ENCODE measurements at regions not wholly inside any gene's neighbourhood (a gene's known extent, or its start where the extent isn't known, plus 50 kb on each side); places are given as distances from the start of the nearest gene placed in this dataset.
"Not testable (repeated sequence)": the region's sequence is repeated elsewhere in the genome, so short reads cannot be mapped to it uniquely, and the experiment has no call there.

DNA sequence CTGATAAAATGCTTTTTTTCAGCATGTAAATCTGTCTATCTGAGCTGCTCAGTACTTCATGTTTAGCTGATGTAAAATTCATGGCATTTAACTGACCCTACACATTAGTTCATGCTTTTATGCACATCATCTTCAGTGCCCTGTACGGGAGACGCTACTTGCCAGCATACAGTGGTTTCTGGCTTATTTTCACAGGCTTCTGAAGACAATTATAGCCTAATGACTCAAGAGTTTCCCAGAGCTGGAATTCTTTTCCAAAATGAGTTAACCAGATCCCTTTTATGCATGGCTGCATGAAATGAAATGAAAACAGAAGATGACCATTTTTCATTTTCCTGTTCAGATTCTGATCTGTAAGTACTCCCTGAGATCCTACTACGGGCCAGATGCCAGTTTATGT is 1061.5 kb downstream of the ROBO2 start:
- intact Hi-C loops (cut with micrococcal nuclease; ENCODE audit: unreplicated experiment): no loop called here
- Histone ChIP-seq H4K20me1 (ENCODE audit: insufficient read depth, low read length) (no peaks in the 10 kb centered on the region), H3K36me3 (replicated peaks in 1 of 2; ENCODE audit: control insufficient read depth in 1 of 2, insufficient read depth in 2 of 2, low read length in 2 of 2) (no peaks in the 10 kb centered on the region), H3K27me3 (ENCODE audit: control insufficient read depth in 1 of 2, insufficient read depth in 2 of 2, low read length in 2 of 2) (no peaks in the 10 kb centered on the region), H3K4me1 (ENCODE audit: insufficient read depth, low read length) (no peaks in the 10 kb centered on the region), H3K4me3 (replicated peaks in 1 of 3; ENCODE audit: insufficient read depth in 1 of 3, low read depth in 2 of 3, low read length in 3 of 3) (no peak overlapping the region), H3K9ac (ENCODE audit: insufficient read depth, low read depth, low read length) (no peak overlapping the region), H3K79me2 (ENCODE audit: insufficient read depth, low read length) (no peaks in the 10 kb centered on the region), H3K9me3 (ENCODE audit: low read length) (no peaks in the 10 kb centered on the region), H3K4me2 (ENCODE audit: low read depth, low read length) (no peak overlapping the region), H2AFZ (ENCODE audit: low read length) (no peak overlapping the region), H3K27ac (ENCODE audit: extremely low read length, insufficient read depth, low read length) (no peak overlapping the region)
- DNase-seq (ENCODE audit: low spot score) (no peak), FAIRE-seq (no peak), ATAC-seq (no peak)
- in situ Hi-C loops (cut with HindIII; ENCODE audit: extremely low pct_ligation_motif_present, low pct_unique_long_range_greater_than_20kb): no loop called here
- BruUV-seq (replicated peaks): no TSS peak
- CTCF ChIA-PET (ENCODE audit: low intra/inter-chr PET ratio, low total read pairs): no interaction called here
- POLR2A ChIA-PET: no interaction called here
- TF ChIP-seq ZNF205 (CRISPR knock-in tag; IDR thresholded peaks at IDR 0.05) (no peak), MIXL1 (CRISPR knock-in tag; IDR thresholded peaks at IDR 0.05) (no peak), MED13 (CRISPR knock-in tag; IDR thresholded peaks at IDR 0.05) (no peak), MTF1 (CRISPR knock-in tag; IDR thresholded peaks at IDR 0.05) (no peak), SIN3A (IDR thresholded peaks at IDR 0.05; ENCODE audit: borderline replicate concordance, low read depth, low read length) (no peak), ARNTL (CRISPR knock-in tag; IDR thresholded peaks at IDR 0.05) (no peak), MBD4 (IDR thresholded peaks at IDR 0.05; ENCODE audit: borderline replicate concordance, low read length) (no peak), SMYD3 (CRISPR knock-in tag; IDR thresholded peaks at IDR 0.05) (no peak), ZNF274 (CRISPR knock-in tag; IDR thresholded peaks at IDR 0.05) (no peak)
- TF ChIP-seq, protein P1, sequence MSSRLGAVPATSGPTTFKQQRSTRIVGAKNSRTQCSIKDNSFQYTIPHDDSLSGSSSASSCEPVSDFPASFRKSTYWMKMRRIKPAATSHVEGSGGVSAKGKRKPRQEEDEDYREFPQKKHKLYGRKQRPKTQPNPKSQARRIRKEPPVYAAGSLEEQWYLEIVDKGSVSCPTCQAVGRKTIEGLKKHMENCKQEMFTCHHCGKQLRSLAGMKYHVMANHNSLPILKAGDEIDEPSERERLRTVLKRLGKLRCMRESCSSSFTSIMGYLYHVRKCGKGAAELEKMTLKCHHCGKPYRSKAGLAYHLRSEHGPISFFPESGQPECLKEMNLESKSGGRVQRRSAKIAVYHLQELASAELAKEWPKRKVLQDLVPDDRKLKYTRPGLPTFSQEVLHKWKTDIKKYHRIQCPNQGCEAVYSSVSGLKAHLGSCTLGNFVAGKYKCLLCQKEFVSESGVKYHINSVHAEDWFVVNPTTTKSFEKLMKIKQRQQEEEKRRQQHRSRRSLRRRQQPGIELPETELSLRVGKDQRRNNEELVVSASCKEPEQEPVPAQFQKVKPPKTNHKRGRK (CRISPR knock-in tag; IDR thresholded peaks at IDR 0.05): no peak
- TF ChIP-seq, protein P2, sequence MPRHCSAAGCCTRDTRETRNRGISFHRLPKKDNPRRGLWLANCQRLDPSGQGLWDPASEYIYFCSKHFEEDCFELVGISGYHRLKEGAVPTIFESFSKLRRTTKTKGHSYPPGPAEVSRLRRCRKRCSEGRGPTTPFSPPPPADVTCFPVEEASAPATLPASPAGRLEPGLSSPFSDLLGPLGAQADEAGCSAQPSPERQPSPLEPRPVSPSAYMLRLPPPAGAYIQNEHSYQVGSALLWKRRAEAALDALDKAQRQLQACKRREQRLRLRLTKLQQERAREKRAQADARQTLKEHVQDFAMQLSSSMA (CRISPR knock-in tag; IDR thresholded peaks at IDR 0.05): no peak
- TF ChIP-seq, protein P3, sequence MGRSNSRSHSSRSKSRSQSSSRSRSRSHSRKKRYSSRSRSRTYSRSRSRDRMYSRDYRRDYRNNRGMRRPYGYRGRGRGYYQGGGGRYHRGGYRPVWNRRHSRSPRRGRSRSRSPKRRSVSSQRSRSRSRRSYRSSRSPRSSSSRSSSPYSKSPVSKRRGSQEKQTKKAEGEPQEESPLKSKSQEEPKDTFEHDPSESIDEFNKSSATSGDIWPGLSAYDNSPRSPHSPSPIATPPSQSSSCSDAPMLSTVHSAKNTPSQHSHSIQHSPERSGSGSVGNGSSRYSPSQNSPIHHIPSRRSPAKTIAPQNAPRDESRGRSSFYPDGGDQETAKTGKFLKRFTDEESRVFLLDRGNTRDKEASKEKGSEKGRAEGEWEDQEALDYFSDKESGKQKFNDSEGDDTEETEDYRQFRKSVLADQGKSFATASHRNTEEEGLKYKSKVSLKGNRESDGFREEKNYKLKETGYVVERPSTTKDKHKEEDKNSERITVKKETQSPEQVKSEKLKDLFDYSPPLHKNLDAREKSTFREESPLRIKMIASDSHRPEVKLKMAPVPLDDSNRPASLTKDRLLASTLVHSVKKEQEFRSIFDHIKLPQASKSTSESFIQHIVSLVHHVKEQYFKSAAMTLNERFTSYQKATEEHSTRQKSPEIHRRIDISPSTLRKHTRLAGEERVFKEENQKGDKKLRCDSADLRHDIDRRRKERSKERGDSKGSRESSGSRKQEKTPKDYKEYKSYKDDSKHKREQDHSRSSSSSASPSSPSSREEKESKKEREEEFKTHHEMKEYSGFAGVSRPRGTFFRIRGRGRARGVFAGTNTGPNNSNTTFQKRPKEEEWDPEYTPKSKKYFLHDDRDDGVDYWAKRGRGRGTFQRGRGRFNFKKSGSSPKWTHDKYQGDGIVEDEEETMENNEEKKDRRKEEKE (IDR thresholded peaks at IDR 0.05): no peak
- WGBS (ENCODE audit: low lambda C conversion rate): 44% methylated on average over 3 of the region's 3 CpGs

DNA sequence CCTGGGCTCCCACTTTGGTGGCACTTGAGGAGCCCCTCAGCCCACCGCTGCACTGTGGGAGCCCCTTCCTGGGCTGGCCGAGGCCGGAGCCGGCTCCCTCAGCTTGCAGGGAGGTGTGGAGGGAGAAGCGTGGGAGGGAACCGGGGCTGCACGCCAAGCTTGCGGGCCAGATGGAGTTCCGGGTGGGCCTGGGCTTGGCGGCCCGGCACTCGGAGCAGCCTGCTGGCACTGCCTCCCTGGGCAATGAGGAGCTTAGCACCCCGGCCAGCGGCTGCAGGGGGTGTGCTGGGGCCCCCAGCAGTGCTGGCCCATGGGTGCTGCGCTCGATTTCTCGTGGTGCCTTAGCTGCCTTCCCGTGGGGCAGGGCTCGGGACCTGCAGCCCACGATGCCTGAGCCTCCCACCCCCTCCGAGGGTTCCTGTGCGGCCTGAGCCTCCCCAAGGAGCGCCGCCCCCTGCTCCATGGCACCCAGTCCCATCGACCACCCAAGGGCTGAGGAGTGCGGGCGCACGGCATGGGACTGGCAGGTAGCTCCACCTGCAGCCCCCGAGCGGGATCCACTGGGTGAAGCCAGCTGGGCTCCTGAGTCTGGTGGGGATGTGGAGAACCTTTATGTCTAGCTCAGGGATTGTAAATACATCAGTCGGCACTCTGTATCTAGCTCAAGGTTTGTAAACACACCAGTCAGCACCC is 1068.5 kb downstream of the ROBO2 start:
- H3K4me2 ChIP-seq (ENCODE audit: low read depth, low read length); H3K9me3 ChIP-seq (ENCODE audit: low read length); H3K27ac ChIP-seq (ENCODE audit: extremely low read length, insufficient read depth, low read length); FAIRE-seq; DNase-seq (ENCODE audit: low spot score); H3K9ac ChIP-seq (ENCODE audit: insufficient read depth, low read depth, low read length); ATAC-seq; in situ Hi-C loops (cut with HindIII; ENCODE audit: extremely low pct_ligation_motif_present, low pct_unique_long_range_greater_than_20kb); POLR2A ChIA-PET; H3K36me3 ChIP-seq (replicated peaks in 1 of 2; ENCODE audit: control insufficient read depth in 1 of 2, insufficient read depth in 2 of 2, low read length in 2 of 2); H2AFZ ChIP-seq (ENCODE audit: low read length); BruUV-seq (replicated peaks); H4K20me1 ChIP-seq (ENCODE audit: insufficient read depth, low read length); H3K79me2 ChIP-seq (ENCODE audit: insufficient read depth, low read length); H3K4me3 ChIP-seq (replicated peaks in 1 of 3; ENCODE audit: insufficient read depth in 1 of 3, low read depth in 2 of 3, low read length in 3 of 3); H3K27me3 ChIP-seq (ENCODE audit: control insufficient read depth in 1 of 2, insufficient read depth in 2 of 2, low read length in 2 of 2); intact Hi-C loops (cut with micrococcal nuclease; ENCODE audit: unreplicated experiment); CTCF ChIA-PET (ENCODE audit: low intra/inter-chr PET ratio, low total read pairs); H3K4me1 ChIP-seq (ENCODE audit: insufficient read depth, low read length): not testable (repeated sequence)
- WGBS (ENCODE audit: low lambda C conversion rate): 68% methylated on average over 26 of the region's 31 CpGs
